Stimulated activated CD4-positive, alpha-beta T cell treated with anti-CD3 and anti-CD28 coated beads, Interleukin-2, amount 100 ng/mL, for 4 hours (primary cell): ENCODE measurements at regions not wholly inside any gene's neighbourhood (a gene's known extent, or its start where the extent isn't known, plus 50 kb on each side); places are given as distances from the start of the nearest gene placed in this dataset.
"Not testable (repeated sequence)": the region's sequence is repeated elsewhere in the genome, so short reads cannot be mapped to it uniquely, and the experiment has no call there.

Experiments
- DNase-seq: peaks from one replicate; pipeline ENCODE4 v3.0.0-alpha.2; 2020; ENCODE audit warnings: low read depth

DNA sequence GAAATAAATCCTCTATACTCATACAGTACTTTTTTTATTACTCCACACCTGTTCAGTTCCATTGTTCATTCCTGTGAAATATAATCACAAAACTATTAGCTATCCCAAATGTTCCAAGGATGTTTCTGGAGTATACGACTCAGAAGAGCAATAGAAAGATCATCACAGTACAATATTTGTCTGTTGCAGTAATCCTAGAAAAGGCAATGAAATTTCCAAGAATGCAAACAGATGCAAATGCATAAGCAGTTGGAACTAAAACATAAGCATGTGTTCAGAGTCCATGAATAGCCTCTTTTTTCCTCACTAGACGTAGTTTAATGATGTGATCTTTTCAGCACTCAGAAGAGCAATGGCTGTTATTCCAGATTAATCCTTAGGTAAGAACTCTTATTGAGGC is 55.2 kb downstream of the RTL3 start:
- no peak for DNase-seq

DNA sequence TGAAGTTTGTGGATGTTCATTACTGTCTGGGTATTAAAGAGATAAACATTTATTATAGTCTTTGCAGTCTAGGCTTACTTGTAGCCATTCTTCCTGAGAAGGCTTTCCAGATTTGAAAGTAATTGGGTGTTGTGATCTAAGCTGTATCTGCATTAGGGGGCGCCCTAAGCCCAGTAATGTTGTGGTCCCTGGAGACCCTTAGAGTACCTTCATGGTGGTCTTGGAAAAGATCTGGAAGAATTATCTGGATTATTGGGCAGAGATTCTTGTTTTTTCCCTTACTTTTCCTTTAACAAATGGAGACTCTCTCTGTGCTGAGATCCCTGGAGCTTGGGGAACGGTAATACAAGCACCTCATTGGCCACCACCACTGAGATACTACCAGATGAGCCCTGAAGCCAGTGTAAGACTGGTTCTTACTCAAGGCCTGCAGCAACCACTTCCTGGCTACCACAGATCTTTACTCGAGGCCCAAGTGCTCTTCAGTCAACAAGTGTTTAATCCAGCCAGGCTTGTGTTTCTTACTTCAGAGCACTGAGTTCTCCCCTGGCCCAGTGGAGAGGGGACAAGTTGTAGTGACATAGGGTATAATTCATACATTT is 63.1 kb downstream of the RTL3 start:
- DNase-seq, result no peak

GRCh38 chrX:78593701-78594100 is 65.4 kb downstream of the RTL3 start:
- DNase-seq, result no peak

GRCh38 chrX:78592030-78592429 is 67.1 kb downstream of the RTL3 start:
- no peak for DNase-seq

- no peak for DNase-seq
These were observed 84.8 kb downstream of the RTL3 start for GRCh38 chrX:78574306-78574705.

GRCh38 chrX:78573630-78574029 is 85.5 kb downstream of the RTL3 start:
- no peak for DNase-seq

- no peak for DNase-seq
These were observed 87.3 kb downstream of the RTL3 start for GRCh38 chrX:78571849-78572248.

GRCh38 chrX:78555401-78555980 is 103.6 kb downstream of the RTL3 start:
- no peak for DNase-seq

DNA sequence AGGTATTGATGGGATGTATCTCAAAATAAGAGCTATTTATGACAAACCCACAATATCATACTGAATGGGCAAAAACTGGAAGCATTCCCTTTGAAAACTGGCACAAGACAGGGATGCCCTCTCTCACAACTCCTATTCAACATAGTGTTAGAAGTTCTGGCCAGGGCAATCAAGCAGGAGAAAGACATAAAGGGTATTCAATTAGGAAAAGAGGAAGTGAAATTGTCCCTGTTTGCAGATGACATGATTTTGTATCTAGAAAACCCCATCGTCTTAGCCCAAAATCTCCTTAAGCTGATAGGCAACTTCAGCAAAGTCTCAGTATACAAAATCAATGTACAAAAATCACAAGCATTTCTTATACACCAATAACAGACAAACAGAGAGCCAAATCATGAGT is 106.5 kb downstream of the RTL3 start:
- DNase-seq, result not testable (repeated sequence)

GRCh38 chrX:78548012-78548411 is 111.1 kb downstream of the RTL3 start:
- DNase-seq, result no peak

- no peak for DNase-seq
These were observed 113.9 kb downstream of the RTL3 start for GRCh38 chrX:78545233-78545632.

DNA sequence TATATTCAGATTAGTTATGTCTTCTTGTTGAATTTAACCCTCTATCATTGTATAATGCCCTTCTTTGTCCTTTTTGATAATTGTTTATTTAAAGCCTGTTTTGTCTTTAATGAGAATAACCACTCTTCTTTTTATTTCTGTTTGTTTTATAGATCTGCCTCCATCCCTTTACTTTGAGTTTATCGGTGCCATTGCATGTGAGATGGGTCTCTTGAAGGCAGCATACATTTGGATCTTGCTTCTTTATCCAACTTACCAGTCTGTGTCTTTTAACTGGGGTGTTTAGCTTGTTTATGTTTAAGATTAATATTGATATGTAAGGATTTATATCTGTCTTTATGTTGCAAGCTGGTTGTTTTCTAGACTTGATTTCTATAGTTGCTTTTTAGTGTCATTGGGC is 115.8 kb downstream of the RTL3 start:
- no peak for DNase-seq

DNA sequence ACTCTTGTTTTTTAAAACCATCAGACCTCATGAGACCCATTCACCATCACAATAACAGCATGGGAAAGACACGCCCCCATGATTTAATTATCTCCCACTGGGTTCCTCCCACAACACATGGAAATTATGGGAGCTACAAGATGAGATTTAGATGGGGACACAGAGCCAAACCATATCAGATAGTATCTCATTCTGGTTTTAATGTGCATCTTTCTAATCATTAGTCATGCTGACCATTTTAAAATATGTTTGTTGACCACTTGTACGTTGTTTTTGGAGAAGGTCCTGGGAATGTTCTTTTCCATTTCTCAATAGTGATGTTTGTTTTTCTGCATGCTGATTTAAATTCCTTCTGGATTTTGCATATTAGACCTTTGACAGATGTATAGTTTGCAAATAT is 119.0 kb downstream of the RTL3 start:
- DNase-seq, result no peak

DNA sequence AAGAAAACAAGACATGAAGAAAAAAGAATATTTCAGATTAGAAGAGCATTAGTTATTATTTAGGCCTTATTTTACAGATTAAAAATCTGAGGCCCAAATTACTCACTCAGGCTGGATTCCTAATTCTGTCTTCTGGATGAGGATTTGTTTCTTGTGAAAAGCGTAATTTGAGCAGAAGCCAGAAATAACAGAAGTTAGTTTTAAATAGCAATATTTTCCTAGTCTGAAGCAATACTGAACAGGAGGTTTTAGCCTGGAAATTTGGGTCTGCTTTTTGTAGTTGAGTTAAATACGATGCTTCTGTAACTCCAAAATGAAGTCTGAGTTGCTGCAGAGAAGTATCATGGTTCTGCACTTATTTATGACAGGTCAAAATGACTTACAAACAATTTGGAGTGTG is 124.9 kb downstream of the RTL3 start:
- DNase-seq, result no peak

DNA sequence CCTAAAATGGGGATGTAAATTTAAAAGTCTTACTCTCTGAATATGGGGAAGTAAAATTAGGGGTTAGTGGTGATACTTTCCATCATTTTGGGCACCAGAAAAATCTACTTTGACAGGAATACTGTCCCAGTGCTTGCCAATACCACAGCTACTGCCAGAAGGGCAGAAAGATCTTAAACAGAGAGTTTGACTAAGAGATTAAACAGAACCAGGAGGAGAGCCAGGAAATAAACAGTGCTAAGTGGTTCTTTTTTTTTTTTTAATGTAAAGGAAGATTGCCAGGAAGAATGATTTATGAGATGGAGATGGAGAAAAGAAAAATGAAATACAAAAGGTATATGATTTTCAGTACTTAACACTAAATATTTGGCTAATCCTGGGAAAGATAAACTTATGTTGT is 126.8 kb downstream of the RTL3 start:
- no peak for DNase-seq

- DNase-seq, result no peak
These were observed 131.3 kb downstream of the RTL3 start for GRCh38 chrX:78527818-78528217.

GRCh38 chrX:78527263-78527662 is 131.9 kb downstream of the RTL3 start:
- peak; percentile 5 for DNase-seq

DNA sequence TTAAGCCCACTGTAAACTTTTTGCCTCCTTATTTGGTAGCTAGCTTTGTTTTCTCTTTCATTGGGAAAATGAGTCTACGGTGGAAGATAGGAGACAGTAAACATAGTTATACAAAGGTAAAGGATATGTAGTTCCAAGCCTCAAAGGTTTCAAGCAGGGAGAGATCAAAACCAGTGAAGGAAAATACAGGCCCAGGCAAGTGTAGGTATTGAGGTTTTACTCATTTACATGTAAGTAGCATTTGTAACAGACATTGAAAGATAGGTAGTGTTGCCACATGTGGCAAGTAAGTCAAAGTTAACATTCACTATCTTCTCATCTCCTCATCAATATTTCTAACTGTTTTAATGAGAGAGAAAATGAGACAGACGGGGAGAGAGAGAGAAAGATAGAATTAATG is 136.5 kb downstream of the RTL3 start:
- no peak for DNase-seq

DNA sequence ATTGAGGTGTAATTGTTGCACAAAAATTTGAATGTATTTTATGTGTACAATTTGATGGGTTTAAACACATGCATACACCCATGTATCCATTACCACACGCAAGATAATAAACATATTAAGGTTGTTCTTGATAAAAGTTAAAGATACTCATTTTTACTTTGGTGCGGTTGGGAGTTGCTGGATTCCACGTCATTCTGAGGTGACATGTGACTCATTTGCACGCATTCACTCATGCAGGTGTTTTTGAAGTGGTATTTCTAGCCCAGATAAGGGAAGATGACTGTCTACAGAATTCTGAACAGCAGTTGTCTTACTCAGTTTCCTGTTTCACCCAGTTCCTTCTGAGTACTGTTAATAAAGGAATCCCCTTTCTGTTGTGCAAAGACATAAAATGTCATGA is 142.0 kb downstream of the RTL3 start:
- peak; percentile 47 for DNase-seq

- DNase-seq, result peak; percentile 7
These were observed 144.3 kb downstream of the RTL3 start for GRCh38 chrX:78514852-78515251.

GRCh38 chrX:78513971-78514738 is 145.0 kb downstream of the RTL3 start:
- DNase-seq, result no peak

DNA sequence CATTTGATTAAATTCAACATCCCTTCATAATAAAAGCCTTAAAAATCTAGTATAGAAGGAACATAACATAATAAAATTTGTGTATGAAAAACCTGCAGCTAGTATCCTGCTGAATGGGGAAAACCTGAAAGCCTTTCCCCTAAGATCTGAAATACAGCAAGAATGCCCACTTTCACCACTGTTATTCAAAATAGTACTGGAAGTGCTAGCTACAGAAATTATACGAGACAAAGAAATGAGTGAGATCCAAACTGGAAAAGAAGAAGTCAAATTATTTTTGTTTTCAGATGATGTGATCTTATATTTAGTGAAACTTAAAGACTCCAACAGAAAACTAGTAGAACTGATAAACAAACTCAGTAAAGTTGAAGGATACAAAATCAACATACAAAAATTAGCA is 152.9 kb downstream of the RTL3 start:
- no peak for DNase-seq

GRCh38 chrX:78496483-78496882 is 162.6 kb downstream of the RTL3 start:
- DNase-seq, result no peak

DNA sequence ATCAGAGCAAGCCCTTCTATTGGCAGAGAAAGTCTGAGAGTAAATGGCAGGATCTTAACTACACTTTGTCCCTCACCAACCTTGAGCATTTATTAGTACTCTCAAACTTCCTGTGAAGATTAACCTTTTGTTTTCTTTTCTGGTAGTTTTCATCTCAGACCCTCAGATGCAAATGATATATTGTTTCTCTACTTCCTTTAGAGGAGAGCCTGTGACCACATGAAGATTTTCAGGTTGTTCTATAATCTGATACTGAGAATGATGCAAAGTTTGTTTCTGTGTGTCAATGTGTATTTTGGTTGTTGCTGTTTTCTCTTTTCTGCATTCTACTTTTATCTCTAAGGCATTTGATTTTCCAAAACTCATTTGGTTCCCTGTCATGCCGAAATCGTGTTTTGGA is 165.8 kb upstream of the CYSLTR1 start:
- DNase-seq, result no peak
